ENCODE measurements at regions not wholly inside any gene's neighbourhood (a gene's known extent, or its start where the extent isn't known, plus 50 kb on each side); places are given as distances from the start of the nearest gene placed in this dataset.

DNA sequence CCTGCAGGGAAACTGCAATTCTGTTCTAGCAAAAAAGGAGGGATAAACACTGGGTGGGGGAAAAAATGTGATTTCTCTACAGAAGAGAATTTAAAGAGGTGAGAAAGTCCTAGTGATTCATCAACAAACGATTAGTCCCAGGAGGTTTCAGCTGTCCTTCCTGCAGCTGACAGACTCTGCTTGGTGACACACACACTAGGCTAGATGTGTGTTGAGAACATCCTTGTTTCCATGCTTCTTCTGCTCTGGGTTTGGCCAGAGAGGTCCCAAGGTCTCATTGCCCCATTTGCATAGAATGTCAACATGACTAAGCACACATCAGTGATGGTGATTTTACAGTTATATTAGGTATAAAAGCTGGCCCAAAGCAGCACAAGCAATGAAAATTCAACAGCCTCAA lies 258.3 kb downstream of the NFATC2 start:
- no peak overlapping the region for H3K27ac ChIP-seq (ENCODE audit: low read depth, low read length)
- H3F3A ChIP-seq (ENCODE audit: insufficient read depth): no peaks in the 10 kb centered on the region
- TF ChIP-seq EZH2phosphoT487 (conservative IDR thresholded peaks at IDR 0.05; ENCODE audit: low read length) (no peak), CTCF (IDR thresholded peaks at IDR 0.05; ENCODE audit: insufficient read depth, low read length, poor library complexity, severe bottlenecking) (no peak)
- no peaks in the 10 kb centered on the region for H3K9me3 ChIP-seq (ENCODE audit: insufficient read depth, low read length)
- no peaks in the 10 kb centered on the region for H4K20me1 ChIP-seq (ENCODE audit: low read depth, low read length)
- no peaks in the 10 kb centered on the region for H3K36me3 ChIP-seq (ENCODE audit: low read length)
- no peaks in the 10 kb centered on the region for H3K9me2 ChIP-seq (replicated peaks; ENCODE audit: insufficient read depth, low read length)
- no peak overlapping the region for H3K4me2 ChIP-seq (ENCODE audit: low read depth, low read length, poor library complexity, severe bottlenecking)
- H3K9ac ChIP-seq (ENCODE audit: low read length): no peak overlapping the region
- no peaks in the 10 kb centered on the region for H3K79me2 ChIP-seq (ENCODE audit: insufficient read depth, low read length)
- H2AFZ ChIP-seq (ENCODE audit: low read depth, low read length, severe bottlenecking): no peak overlapping the region
- H3K27me3 ChIP-seq (ENCODE audit: low read length): no peaks in the 10 kb centered on the region
- no peak overlapping the region for H3K4me3 ChIP-seq (ENCODE audit: insufficient read depth, low read length, poor library complexity, severe bottlenecking)

GRCh38 chr20:51281521-51281920 lies 258.6 kb upstream of the KCNG1 start:
- Histone ChIP-seq H3K9me3 (ENCODE audit: insufficient read depth, low read length) (no peaks in the 10 kb centered on the region), H3K36me3 (ENCODE audit: low read length) (no peaks in the 10 kb centered on the region), H3K9me2 (replicated peaks; ENCODE audit: insufficient read depth, low read length) (no peaks in the 10 kb centered on the region), H2AFZ (ENCODE audit: low read depth, low read length, severe bottlenecking) (no peak overlapping the region), H3K4me2 (ENCODE audit: low read depth, low read length, poor library complexity, severe bottlenecking) (no peak overlapping the region), H3K79me2 (ENCODE audit: insufficient read depth, low read length) (no peaks in the 10 kb centered on the region), H3K27ac (ENCODE audit: low read depth, low read length) (no peak overlapping the region), H3K4me3 (ENCODE audit: insufficient read depth, low read length, poor library complexity, severe bottlenecking) (no peak overlapping the region), H3K9ac (ENCODE audit: low read length) (no peak overlapping the region), H3K27me3 (ENCODE audit: low read length) (no peaks in the 10 kb centered on the region), H4K20me1 (ENCODE audit: low read depth, low read length) (no peaks in the 10 kb centered on the region), H3F3A (ENCODE audit: insufficient read depth) (no peaks in the 10 kb centered on the region)
- TF ChIP-seq EZH2phosphoT487 (conservative IDR thresholded peaks at IDR 0.05; ENCODE audit: low read length) (no peak), CTCF (IDR thresholded peaks at IDR 0.05; ENCODE audit: insufficient read depth, low read length, poor library complexity, severe bottlenecking) (no peak)

GRCh38 chr20:51280047-51280446 lies 257.1 kb upstream of the KCNG1 start:
- H3K36me3 ChIP-seq (ENCODE audit: low read length): no peaks in the 10 kb centered on the region
- H3K9ac ChIP-seq (ENCODE audit: low read length): no peak overlapping the region
- no peak overlapping the region for H3K27ac ChIP-seq (ENCODE audit: low read depth, low read length)
- H3K27me3 ChIP-seq (ENCODE audit: low read length): no peaks in the 10 kb centered on the region
- H3K4me2 ChIP-seq (ENCODE audit: low read depth, low read length, poor library complexity, severe bottlenecking): no peak overlapping the region
- H4K20me1 ChIP-seq (ENCODE audit: low read depth, low read length): no peaks in the 10 kb centered on the region
- no peaks in the 10 kb centered on the region for H3K79me2 ChIP-seq (ENCODE audit: insufficient read depth, low read length)
- H2AFZ ChIP-seq (ENCODE audit: low read depth, low read length, severe bottlenecking): no peak overlapping the region
- H3F3A ChIP-seq (ENCODE audit: insufficient read depth): no peaks in the 10 kb centered on the region
- no peaks in the 10 kb centered on the region for H3K9me2 ChIP-seq (replicated peaks; ENCODE audit: insufficient read depth, low read length)
- no peak overlapping the region for H3K4me3 ChIP-seq (ENCODE audit: insufficient read depth, low read length, poor library complexity, severe bottlenecking)
- TF ChIP-seq CTCF (IDR thresholded peaks at IDR 0.05; ENCODE audit: insufficient read depth, low read length, poor library complexity, severe bottlenecking): no peak
- no peak for TF ChIP-seq EZH2phosphoT487 (conservative IDR thresholded peaks at IDR 0.05; ENCODE audit: low read length)
- H3K9me3 ChIP-seq (ENCODE audit: insufficient read depth, low read length): no peaks in the 10 kb centered on the region

DNA sequence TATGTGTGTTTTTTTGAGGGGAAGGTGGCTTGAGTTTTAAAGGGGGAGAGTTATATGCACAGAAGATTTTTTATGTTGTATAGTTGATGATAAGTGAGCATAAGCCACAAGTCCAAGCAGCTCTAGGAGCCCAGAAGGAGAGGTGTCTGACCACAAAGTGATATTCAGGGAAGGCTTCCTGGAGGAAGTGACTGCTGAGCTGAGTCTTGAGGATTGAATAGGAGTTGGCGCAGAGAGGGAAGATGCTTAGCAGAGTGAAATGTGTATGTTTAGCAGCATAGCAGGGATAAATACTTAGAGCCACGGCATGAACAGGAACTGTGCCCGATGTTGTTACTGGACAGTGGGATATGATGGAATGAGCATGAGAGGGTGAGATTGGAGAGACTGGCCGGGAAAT lies 255.1 kb upstream of the KCNG1 start:
- H3K27me3 ChIP-seq (ENCODE audit: low read length): no peaks in the 10 kb centered on the region
- no peaks in the 10 kb centered on the region for H3K36me3 ChIP-seq (ENCODE audit: low read length)
- H4K20me1 ChIP-seq (ENCODE audit: low read depth, low read length): no peaks in the 10 kb centered on the region
- H3K9me3 ChIP-seq (ENCODE audit: insufficient read depth, low read length): no peaks in the 10 kb centered on the region
- H3K79me2 ChIP-seq (ENCODE audit: insufficient read depth, low read length): no peaks in the 10 kb centered on the region
- no peak overlapping the region for H3K9ac ChIP-seq (ENCODE audit: low read length)
- no peak overlapping the region for H3K4me3 ChIP-seq (ENCODE audit: insufficient read depth, low read length, poor library complexity, severe bottlenecking)
- H3F3A ChIP-seq (ENCODE audit: insufficient read depth): no peaks in the 10 kb centered on the region
- H2AFZ ChIP-seq (ENCODE audit: low read depth, low read length, severe bottlenecking): no peak overlapping the region
- H3K4me2 ChIP-seq (ENCODE audit: low read depth, low read length, poor library complexity, severe bottlenecking): no peak overlapping the region
- no peaks in the 10 kb centered on the region for H3K9me2 ChIP-seq (replicated peaks; ENCODE audit: insufficient read depth, low read length)
- no peak overlapping the region for H3K27ac ChIP-seq (ENCODE audit: low read depth, low read length)
- TF ChIP-seq EZH2phosphoT487 (conservative IDR thresholded peaks at IDR 0.05; ENCODE audit: low read length) (no peak), CTCF (IDR thresholded peaks at IDR 0.05; ENCODE audit: insufficient read depth, low read length, poor library complexity, severe bottlenecking) (no peak)

All from SU-DHL-6 (cell line).